ENCODE measurements at regions not wholly inside any gene's neighbourhood (a gene's known extent, or its start where the extent isn't known, plus 50 kb on each side); places are given as distances from the start of the nearest gene placed in this dataset.

DNA sequence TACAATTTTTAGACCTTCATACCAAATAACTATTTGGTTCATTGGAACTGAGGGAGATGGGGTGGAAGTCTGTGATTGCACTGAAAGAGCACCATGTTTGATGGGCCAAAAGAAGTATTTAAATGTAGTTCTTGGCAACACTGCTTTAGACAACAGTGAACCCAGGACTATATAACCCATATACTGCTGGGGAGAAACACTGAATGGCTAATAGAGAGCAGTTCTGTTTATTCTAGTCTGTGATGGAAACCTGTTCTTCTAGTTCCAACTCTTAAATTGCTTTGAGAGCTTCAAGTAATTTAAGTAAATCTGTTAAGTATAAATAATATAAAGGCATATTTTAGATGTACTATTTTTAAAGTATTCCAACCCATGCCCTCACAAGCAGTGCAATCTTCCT lies 96.3 kb downstream of the NIBAN1 start:
- TF ChIP-seq, protein P1, sequence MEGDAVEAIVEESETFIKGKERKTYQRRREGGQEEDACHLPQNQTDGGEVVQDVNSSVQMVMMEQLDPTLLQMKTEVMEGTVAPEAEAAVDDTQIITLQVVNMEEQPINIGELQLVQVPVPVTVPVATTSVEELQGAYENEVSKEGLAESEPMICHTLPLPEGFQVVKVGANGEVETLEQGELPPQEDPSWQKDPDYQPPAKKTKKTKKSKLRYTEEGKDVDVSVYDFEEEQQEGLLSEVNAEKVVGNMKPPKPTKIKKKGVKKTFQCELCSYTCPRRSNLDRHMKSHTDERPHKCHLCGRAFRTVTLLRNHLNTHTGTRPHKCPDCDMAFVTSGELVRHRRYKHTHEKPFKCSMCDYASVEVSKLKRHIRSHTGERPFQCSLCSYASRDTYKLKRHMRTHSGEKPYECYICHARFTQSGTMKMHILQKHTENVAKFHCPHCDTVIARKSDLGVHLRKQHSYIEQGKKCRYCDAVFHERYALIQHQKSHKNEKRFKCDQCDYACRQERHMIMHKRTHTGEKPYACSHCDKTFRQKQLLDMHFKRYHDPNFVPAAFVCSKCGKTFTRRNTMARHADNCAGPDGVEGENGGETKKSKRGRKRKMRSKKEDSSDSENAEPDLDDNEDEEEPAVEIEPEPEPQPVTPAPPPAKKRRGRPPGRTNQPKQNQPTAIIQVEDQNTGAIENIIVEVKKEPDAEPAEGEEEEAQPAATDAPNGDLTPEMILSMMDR (IDR thresholded peaks at IDR 0.05), result no peak
- TF ChIP-seq POLR2A (IDR thresholded peaks at IDR 0.05), result no peak

Data from lower leg skin (tissue), 3 donors.